PC-3 (cell line): ENCODE measurements at regions not wholly inside any gene's neighbourhood (a gene's known extent, or its start where the extent isn't known, plus 50 kb on each side); places are given as distances from the start of the nearest gene placed in this dataset.

Source experiments
- ATAC-seq: fragments of 200-7000 bp; cut with Tn5 transposase; 2 replicates; pipeline ENCODE4 v1.9.1; 2020; ENCODE audit warnings: mild to moderate bottlenecking, moderate library complexity
- BruUV-seq: library from RNA; stranded (reverse); fragments of 400-500 nt; replicated peaks from 2 replicates; lab custom pipeline; 2021; lab: Mats Ljungman, UMichigan
- CTCF ChIA-PET: fragments of 300-600 bp; sonication (Branson Sonifier 250); formaldehyde crosslinking; loops from one replicate; lab custom pipeline; 2022; ENCODE audit warnings: antibody characterized with exemption; lab: Charles Lee
- POLR2A ChIA-PET: fragments of 300-600 bp; sonication (Branson Sonifier 250); formaldehyde crosslinking; loops from one replicate; lab custom pipeline; 2022; ENCODE audit warnings: antibody characterized with exemption; ENCODE audit not compliant: unreplicated experiment; lab: Charles Lee
- DNase-seq: peaks from one replicate; pipeline ENCODE4 v3.0.0-alpha.2; 2015
- H2AFZ ChIP-seq: fragments of 300-600 bp; sonication (generic); 2 replicates; pipeline ENCODE4 v1.6.0; 2016; ENCODE audit warnings: antibody characterized with exemption, low read length
- H3F3A ChIP-seq: fragments of 300-600 bp; sonication (generic); one replicate; pipeline ENCODE4 v1.6.0; 2017; ENCODE audit warnings: antibody characterized with exemption, low read length, control low read depth, mild to moderate bottlenecking; ENCODE audit not compliant: unreplicated experiment
- H3K27ac ChIP-seq: fragments of 300-600 bp; sonication (generic); 2 replicates; pipeline ENCODE4 v1.5.1; 2016; ENCODE audit warnings: mild to moderate bottlenecking, low read length
- H3K27me3 ChIP-seq: fragments of 300-600 bp; sonication (generic); 2 replicates; pipeline ENCODE4 v1.6.1; 2016; ENCODE audit warnings: low read length, mixed read lengths
- H3K36me3 ChIP-seq: fragments of 300-600 bp; sonication (generic); 2 replicates; pipeline ENCODE4 v1.6.1; 2016; ENCODE audit warnings: low read depth, mixed run types, low read length, mixed read lengths
- H3K4me1 ChIP-seq: fragments of 300-600 bp; sonication (generic); 2 replicates; pipeline ENCODE4 v1.5.1; 2016; ENCODE audit warnings: low read length; ENCODE audit not compliant: insufficient read depth
- H3K4me2 ChIP-seq: fragments of 300-600 bp; sonication (generic); 2 replicates; pipeline ENCODE4 v1.6.0; 2016; ENCODE audit warnings: low read length
- H3K4me3 ChIP-seq: fragments of 300-600 bp; sonication (generic); 2 replicates; pipeline ENCODE4 v1.5.1; 2016; ENCODE audit warnings: mild to moderate bottlenecking, low read length, mixed read lengths
- H3K79me2 ChIP-seq: fragments of 300-600 bp; sonication (generic); 2 replicates; pipeline ENCODE4 v1.6.1; 2017; ENCODE audit warnings: low read length, mixed read lengths
- H3K9ac ChIP-seq: fragments of 300-600 bp; sonication (generic); 2 replicates; pipeline ENCODE4 v1.6.0; 2016; ENCODE audit warnings: mild to moderate bottlenecking, low read length
- H3K9me2 ChIP-seq: fragments of 300-600 bp; sonication (generic); replicated peaks from 2 replicates; pipeline ENCODE4 v1.6.1; 2016; ENCODE audit warnings: mixed run types, low read length, mixed read lengths
- H3K9me3 ChIP-seq: fragments of 300-600 bp; sonication (generic); 2 replicates; pipeline ENCODE4 v1.6.1; 2016; ENCODE audit warnings: low read length, mixed read lengths
- H4K20me1 ChIP-seq: fragments of 300-600 bp; sonication (generic); 2 replicates; pipeline ENCODE4 v1.6.1; 2016; ENCODE audit warnings: low read length, mixed read lengths
- CTCF ChIP-seq: fragments of 300-600 bp; sonication (generic); conservative IDR thresholded peaks from 2 replicates; pipeline ENCODE4 v1.5.1; 2017; ENCODE audit warnings: antibody characterized with exemption, low read depth, mild to moderate bottlenecking, low read length
- EZH2 ChIP-seq: fragments of 300-600 bp; sonication (generic); IDR thresholded peaks from one replicate; pipeline ENCODE4 v1.6.1; 2017; ENCODE audit warnings: antibody characterized with exemption, mild to moderate bottlenecking, low read length; ENCODE audit not compliant: unreplicated experiment
- EZH2phosphoT487 ChIP-seq: fragments of 300-600 bp; sonication (generic); IDR thresholded peaks from 2 replicates; pipeline ENCODE4 v1.6.1; 2018; ENCODE audit warnings: mild to moderate bottlenecking, antibody characterized with exemption, low read length, borderline replicate concordance
- intact Hi-C: fragments of 100-400 bp; cut with micrococcal nuclease; formaldehyde crosslinking; loops from 2 replicates; pipeline ENCODE4 v1.9.0; 2023

- DNase-seq: no peak
- Histone ChIP-seq H3K4me1 (no peaks in the 10 kb centered on the region), H3K79me2 (no peaks in the 10 kb centered on the region), H3K9me3 (no peaks in the 10 kb centered on the region), H3K36me3 (no peaks in the 10 kb centered on the region), H3F3A (no peaks in the 10 kb centered on the region), H3K27ac (no peak overlapping the region), H3K4me2 (no peak overlapping the region), H2AFZ (no peak overlapping the region), H3K4me3 (no peak overlapping the region), H3K9ac (no peak overlapping the region), H4K20me1 (no peaks in the 10 kb centered on the region), H3K9me2 (no peaks in the 10 kb centered on the region), H3K27me3 (no peaks in the 10 kb centered on the region)
- no TSS peak for BruUV-seq
- intact Hi-C loops: no loop called here
- CTCF ChIA-PET: no interaction called here
- POLR2A ChIA-PET: no interaction called here
- no peak for ATAC-seq
- TF ChIP-seq EZH2 (no peak), CTCF (no peak), EZH2phosphoT487 (no peak)
Measured at GRCh38 chr1:238861342-238862066, 524.9 kb upstream of the CHRM3 start.

- Histone ChIP-seq H3K79me2 (no peaks in the 10 kb centered on the region), H3K9me3 (no peaks in the 10 kb centered on the region), H3K27ac (no peak overlapping the region), H3K4me3 (no peak overlapping the region), H2AFZ (no peak overlapping the region), H3K9me2 (no peaks in the 10 kb centered on the region), H3K4me1 (no peaks in the 10 kb centered on the region), H3K4me2 (no peak overlapping the region), H4K20me1 (no peaks in the 10 kb centered on the region), H3F3A (no peaks in the 10 kb centered on the region), H3K9ac (no peak overlapping the region), H3K27me3 (no peaks in the 10 kb centered on the region), H3K36me3 (no peaks in the 10 kb centered on the region)
- no TSS peak for BruUV-seq
- ATAC-seq (no peak), DNase-seq (no peak)
- POLR2A ChIA-PET: no interaction called here
- no peak for TF ChIP-seq EZH2
- TF ChIP-seq CTCF: no peak
- TF ChIP-seq EZH2phosphoT487: no peak
- intact Hi-C loops: no loop called here
- CTCF ChIA-PET: no interaction called here
Measured at GRCh38 chr1:238833919-238834318, 552.4 kb upstream of the CHRM3 start.

GRCh38 chr1:238832106-238832505 is 554.3 kb upstream of the CHRM3 start:
- no TSS peak for BruUV-seq
- no peaks in the 10 kb centered on the region for H4K20me1 ChIP-seq
- ATAC-seq (no peak), DNase-seq (no peak)
- POLR2A ChIA-PET: no interaction called here
- no peak overlapping the region for H3K4me2 ChIP-seq
- no peak overlapping the region for H3K4me3 ChIP-seq
- H3K9me2 ChIP-seq: no peaks in the 10 kb centered on the region
- no peaks in the 10 kb centered on the region for H3K9me3 ChIP-seq
- H3K27me3 ChIP-seq: no peaks in the 10 kb centered on the region
- H3F3A ChIP-seq: no peaks in the 10 kb centered on the region
- no peaks in the 10 kb centered on the region for H3K36me3 ChIP-seq
- no peak overlapping the region for H3K9ac ChIP-seq
- H2AFZ ChIP-seq: no peak overlapping the region
- H3K4me1 ChIP-seq: no peaks in the 10 kb centered on the region
- no peak for TF ChIP-seq EZH2phosphoT487
- no peak for TF ChIP-seq CTCF
- no peak for TF ChIP-seq EZH2
- H3K79me2 ChIP-seq: no peaks in the 10 kb centered on the region
- intact Hi-C loops: no loop called here
- H3K27ac ChIP-seq: no peak overlapping the region
- CTCF ChIA-PET: no interaction called here
